NCI-H345 treated with DMSO at 0.1 percent for 48 hours (cell line): ENCODE measurements at regions not wholly inside any gene's neighbourhood (a gene's known extent, or its start where the extent isn't known, plus 50 kb on each side); places are given as distances from the start of the nearest gene placed in this dataset.
"Not testable (repeated sequence)": the region's sequence is repeated elsewhere in the genome, so short reads cannot be mapped to it uniquely, and the experiment has no call there.

Experiments used
- DNase-seq: peaks from one replicate; lab custom pipeline; 2025; ENCODE audit not compliant: unreplicated experiment; lab: John Stamatoyannopoulos, UW

DNA sequence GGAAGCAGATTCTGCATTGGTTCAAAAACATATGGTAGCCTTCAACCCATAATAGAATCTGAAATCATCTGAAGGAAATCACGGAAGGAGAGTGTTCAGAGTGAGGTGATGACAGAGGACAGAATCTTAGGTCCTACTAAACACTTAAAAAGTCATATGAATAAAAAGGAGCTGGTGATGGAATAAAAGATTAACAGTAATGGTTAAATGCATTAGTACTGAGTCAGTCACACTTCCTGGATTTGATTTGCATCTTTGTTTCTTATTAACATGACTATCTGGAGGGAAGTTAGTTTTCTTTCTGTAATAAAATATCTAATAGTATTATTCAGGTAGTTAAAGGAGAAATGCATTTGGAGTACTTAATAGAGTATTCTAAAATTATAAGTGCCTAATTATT lies 296.3 kb upstream of the ATXN7L3B start:
- no peak for DNase-seq

DNA sequence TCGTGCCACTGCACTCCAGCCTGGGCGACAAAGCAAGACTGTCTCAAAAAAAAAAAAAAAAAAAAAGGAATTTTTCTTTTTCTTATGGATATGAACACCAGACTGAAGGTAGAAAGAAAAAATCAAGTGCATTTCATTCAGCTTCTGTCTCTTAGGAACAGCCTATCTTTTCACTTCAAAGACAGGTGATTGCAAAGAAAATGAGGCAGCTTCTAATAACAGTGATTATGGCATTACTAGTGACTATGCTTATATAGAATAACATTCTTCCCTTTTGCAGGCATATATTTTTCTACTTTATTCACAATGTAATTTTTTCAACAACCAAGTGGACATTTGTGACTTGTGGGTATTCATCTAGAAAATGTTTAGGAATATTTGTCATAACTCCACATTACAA lies 295.5 kb upstream of the ATXN7L3B start:
- no peak for DNase-seq

DNA sequence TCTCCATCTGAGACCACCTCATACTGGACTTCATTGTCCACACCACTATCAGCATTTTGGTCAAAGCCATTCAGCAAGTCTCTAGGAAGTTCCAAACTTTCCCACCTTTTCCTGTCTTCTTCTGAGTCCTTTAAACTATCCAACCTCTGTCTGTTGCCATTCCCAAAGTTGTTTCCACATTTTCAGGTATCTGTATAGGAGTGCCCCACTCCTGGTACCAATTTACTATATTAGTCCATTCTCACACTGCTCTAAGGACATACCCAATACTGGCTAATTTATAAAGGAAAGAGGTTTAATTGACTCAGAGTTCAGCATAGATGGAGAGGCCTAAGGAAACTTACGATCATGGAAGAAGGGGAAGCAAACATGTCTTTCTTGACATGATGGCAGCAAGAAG lies 292.2 kb upstream of the ATXN7L3B start:
- no peak for DNase-seq

DNA sequence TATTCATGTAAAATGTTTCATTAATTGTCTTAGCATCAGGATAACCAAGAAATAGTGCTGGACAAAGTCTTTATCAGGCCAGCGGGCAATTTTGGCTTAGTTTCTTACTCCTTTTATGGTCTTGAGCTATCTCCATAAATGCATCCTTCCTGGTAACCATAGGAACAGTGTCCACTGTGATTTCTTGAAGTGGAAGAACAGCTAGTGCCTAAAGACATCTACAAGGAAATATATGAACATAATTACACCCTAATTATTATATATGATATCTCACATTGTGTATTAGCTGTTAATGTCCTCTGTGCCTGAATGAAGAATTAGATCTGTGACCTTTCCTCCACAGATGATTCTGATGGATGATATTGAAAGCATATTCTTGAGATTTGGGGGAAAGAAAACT lies 286.7 kb upstream of the ATXN7L3B start:
- DNase-seq = no peak

DNA sequence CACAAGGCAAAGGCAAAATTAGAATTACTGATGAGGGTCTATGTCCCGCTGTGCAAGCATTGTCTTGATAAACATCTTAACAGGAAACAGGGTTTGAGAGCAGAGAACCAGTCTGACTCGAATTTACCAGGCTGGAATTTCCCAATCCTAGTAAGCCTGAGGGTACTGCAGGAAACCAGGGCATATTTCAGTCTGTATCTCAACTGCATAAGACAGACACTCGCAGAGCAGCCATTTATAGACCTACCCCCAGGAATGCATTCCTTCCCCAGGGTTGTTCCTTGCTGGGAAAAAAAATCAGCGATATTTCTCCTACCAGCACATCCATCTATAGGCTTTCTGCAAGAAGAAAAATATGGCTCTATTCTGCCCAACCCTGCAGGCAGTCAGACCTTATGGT lies 283.8 kb upstream of the ATXN7L3B start:
- DNase-seq = not testable (repeated sequence)

DNA sequence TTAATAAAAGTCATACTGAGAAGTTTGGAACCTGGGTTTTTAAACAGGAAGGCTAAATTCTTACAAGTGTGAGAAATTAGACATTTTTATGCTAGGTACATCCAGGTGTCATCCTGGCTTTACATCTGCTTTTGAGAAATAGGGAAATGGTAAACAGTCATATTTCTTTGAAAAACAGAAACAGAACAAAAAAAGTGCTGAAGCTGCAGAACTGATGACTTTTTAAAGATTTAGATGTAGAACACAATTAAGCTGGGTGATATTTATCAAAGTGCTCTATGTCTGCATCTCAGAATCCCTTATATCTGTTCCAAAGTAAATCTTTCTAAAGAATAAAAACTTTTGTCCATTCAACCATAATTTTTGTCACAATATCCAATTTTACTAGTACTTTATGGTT lies 282.9 kb upstream of the ATXN7L3B start:
- DNase-seq = no peak

DNA sequence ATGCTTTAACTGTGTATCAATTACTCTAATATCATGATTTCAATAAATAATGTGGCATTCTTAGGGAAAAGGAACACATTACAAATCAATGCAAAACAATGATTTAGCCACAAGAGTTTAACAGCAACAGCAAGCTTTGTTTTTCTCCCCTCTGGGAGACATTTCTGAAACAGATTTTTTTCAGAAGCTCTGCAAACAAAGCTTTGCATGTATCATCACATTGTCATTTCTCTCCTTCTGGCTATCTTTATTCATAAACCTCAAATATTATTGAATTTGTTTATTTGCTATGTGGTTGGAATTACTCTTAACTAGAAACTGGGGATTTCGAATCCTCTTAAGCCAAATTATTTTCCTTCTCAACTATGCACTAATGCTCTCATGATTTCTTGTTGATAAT lies 278.4 kb upstream of the ATXN7L3B start:
- DNase-seq = no peak

DNA sequence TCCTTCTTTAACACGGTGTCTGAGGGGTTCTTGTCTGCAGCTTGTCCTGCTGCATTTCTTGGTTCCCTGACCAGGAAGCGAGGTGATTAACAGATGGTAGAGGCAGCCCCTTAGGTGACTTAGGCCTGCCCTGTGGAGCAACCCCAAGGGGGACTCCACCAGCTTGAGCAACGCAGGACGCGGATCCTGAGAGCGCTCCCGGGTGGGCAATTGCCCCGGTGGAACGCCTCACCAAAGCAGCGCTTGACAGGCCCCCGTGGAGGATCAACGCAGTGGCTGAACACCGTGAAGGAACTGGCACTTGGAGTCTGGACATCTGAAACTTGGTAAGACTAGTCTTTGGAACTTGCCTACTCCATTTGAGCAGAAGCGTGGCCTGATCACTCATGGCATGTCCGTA lies 272.9 kb upstream of the ATXN7L3B start:
- DNase-seq = no peak

DNA sequence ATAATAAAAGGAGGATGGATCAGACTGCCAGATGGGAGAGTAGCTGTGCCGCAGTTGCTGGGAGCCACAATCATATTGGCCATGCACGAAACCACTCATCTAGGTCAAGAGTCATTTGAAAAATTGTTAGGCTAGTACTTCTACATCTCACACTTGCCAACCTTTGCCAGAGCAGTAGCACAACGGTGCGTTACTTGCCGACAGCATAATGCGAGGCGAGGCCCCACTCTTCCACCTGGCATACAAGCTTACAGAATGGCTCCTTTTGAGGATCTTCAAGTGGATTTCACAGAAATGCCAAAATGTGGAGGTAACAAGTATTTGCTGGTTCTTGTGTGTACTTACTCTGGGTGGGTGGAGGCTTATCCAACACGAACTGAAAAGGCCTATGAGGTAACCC lies 268.3 kb upstream of the ATXN7L3B start:
- not testable (repeated sequence) for DNase-seq

DNA sequence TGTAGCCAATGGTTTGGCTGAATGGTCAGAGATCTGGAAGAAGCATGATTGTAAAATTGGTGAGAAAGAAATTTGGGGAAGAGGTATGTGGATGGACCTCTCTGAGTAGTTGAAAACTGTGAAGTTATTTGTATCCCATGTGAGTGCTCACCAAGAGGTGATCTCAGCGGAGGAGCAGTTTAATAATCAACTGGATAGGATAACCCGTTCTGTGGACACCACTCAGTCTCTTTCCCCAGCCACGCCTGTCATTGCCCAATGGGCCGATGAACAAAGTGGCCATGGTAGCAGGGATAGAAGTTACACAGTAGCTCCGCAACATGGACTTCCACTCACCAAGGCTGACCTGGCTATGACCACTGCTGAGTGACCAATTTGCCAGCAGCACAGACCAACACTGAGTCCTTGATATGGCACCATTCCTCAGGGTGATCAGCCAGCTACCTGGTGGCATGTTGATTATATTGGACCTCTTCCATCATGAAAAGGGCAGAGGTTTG lies 257.4 kb upstream of the ATXN7L3B start:
- no peak for DNase-seq

DNA sequence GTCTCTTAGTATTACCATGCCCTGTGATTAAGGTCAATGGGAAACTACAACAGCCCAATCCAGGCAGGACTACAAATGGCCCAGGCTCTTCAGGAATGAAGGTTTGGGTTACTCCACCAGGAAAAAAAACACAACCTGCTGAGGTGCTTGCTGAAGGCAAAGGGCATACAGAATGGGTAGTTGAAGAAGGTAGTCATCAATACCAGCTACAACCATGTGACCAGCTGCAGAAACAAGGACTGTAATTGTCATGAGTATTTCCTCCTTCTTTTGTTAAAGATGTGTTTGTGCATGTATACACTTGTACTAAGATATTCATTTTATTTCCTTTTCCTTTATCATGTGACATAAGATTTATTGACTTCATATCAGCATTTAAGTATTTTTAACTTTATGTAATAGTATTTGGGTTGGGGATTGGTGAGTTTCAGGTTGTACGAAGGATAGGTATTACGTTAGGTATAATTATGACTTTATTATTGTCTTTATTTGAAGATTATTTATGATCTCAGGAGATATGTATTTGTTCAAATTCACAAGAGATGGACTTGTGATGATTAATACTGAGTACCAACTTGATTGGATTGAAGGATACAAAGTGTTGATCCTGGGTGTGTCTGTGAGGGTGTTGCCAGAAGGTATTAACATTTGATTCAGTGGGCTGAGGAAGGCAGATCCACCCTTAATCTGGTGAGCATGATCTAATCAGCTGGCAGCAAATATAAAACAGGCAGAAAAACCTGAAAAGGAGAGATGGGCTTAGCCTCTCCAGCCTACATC lies 256.0 kb upstream of the ATXN7L3B start:
- not testable (repeated sequence) for DNase-seq

DNA sequence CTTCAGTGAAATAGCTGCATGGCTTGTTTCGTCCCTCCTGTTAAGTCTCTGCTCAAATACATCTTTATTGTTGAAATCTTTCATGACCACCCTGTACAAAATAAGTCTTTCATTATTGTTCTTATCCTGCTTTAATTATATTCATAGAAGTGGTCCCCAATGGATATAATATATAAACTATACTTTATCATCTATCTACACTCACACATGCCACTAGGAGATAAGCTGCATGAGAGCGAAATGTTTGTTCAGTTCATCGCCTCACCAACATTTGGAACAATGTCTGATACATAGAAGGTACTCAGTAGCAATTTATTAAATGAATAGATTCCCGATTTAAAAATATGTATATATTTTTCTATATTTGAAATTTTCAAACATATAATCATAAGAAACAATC lies 254.0 kb upstream of the ATXN7L3B start:
- no peak for DNase-seq

DNA sequence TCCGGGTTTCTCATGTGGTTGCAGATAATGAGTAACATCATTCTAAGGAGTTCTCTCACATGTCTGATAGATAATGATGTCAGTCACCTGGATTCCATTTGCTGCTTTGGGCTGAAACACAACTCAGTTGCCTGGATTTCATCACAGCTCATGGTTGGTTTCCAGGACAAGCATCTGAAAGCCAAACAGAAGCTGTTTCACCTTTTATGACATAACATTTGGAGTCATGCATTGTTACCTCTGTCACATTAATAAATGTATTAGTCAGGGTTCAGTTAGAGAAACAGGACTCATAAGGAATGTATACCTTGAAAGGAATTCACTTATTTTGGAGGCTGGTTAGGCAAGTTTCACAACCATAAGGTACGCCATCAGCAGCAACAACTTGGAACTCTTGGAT lies 251.9 kb upstream of the ATXN7L3B start:
- no peak for DNase-seq

DNA sequence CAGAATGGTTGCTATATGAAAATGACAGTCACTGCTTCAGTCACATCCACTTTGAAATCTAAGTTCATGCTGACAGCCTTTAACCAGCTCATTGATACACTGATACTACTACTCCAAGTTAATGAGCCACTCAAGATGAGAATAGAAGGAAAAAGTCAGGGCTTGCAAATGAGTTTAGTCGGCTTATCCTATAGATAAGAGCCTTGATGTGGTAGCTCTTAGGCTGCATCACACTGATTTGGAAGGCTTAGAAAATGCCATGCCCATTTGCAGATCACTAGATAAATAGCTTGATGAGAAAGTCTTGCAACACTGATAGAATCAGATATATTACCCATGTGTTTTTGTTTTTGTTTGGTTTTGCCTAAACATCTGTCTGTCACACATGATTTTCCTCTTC lies 251.4 kb upstream of the ATXN7L3B start:
- DNase-seq = no peak

DNA sequence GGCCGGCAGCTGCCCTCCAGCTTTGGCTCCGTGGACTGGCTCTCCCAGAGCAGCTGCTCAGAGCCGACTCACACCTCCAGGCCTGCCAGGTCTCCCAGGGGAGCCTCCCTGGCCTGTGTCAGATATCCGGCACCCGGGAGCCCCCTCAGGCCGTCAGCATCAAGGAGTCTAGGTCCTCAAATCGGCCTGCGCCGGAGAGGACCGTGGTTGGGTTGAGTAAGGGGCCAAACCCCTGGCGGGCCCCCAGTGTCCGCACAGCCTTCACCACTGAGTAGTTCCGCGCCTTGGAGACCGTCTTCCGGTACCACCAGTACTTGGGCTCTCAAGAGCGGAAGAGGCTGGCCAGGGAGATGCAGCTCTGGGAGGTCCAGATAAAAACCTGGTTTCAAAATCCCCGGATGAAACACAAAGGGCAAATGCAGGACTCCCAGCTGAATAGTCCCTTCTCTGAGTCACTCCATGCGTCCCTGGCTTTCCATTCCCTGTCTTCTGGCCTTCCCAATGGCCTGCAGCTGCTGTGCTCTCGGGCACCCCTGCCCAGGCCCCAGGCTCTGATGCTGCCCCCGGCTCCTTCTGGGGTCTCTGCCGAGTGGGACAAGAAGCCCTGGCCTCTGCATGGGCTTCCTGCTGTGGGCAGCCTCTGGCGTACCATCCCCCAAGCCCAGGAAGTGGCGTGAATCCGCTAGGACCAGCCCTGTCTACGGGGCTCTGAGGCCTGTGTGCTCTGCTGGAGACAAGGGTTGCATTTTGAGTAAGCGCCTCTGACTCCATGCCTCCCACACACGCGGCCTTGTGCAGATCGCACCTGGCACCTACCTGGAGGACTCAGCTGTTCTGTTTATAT lies 245.1 kb upstream of the ATXN7L3B start:
- DNase-seq = no peak

DNA sequence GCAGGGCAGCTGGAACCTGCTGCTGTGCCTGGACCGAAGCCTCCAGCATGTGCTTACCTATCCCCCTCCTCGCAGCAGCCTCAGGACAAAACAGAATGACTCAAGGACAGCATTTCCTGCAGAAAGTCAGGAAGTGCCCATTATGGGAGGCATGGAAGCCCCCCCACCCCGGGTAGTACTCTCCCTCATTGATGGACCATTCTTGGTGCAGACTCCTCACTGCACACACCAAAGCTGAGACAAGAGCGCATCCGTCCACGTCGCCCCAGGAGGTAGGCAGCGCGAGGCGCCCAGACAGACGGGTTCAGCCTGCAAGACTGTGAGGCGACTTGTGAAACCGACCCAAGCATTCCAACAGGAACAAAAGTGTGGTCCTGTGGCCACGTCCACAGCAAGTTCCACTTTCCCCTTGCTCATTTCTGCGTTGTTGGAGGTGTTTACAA lies 243.9 kb upstream of the ATXN7L3B start:
- no peak for DNase-seq

DNA sequence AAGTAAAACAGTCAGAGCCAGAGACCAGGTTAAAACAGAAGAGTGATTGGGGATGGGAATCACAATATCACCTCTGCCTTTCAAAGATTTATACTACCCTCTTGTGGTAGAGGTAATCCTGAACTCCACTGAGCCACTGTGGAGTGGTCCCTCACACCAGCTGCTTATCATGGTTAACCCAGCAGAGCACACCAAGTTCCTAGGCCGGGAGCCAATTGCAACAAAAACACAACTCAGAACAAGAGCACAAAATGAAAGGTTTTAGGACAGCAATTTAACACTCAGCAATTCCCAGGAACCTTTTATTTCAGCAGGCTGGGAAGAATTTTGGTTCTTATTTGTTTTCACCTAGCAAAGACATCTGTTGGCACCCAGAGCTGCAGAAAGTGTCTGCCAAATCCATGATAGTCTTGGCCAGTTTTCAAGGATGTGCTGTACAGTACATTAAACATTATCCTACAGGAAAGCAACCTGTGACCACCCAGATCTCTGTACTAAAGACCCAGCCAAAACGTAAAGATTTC lies 220.5 kb upstream of the ATXN7L3B start:
- DNase-seq = peak; percentile 6

DNA sequence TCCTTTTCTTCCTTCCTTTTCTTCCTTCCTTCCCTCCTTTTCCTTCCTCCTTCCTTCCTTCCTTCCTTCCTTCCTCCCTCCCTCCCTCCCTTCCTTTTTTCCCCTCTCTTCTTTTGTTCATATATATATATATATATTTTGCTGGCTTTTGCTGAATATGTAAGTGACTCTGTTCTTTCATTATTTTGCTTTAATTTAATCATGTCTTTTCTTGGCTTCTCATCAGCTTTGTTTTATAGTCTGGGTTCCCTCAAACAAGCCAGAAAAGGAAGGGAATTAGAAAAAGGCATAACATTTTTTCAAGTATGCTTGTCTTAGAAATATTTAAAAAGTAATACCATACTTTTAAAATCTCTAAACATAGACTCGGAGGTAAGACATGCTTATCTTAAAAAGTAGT lies 219.9 kb upstream of the ATXN7L3B start:
- DNase-seq = no peak

DNA sequence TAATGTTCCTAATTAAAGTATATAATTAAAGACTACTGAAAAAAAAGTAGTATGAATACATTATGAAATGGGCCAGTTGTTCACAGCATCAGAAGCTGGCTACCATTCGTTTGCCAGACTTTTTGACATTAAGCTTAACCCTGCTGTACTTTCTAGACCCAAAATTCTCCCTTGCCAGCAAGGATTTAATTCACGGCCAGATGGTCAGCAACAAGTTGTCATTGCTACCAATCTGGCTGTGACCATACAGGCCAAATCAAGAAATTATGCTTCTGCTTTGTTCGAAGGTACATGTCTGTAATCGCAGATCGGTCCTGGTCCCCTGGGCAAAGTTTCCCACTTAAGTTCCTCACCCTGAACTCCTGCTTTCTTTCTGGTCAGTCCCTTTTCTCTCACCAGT lies 217.7 kb upstream of the ATXN7L3B start:
- no peak for DNase-seq

DNA sequence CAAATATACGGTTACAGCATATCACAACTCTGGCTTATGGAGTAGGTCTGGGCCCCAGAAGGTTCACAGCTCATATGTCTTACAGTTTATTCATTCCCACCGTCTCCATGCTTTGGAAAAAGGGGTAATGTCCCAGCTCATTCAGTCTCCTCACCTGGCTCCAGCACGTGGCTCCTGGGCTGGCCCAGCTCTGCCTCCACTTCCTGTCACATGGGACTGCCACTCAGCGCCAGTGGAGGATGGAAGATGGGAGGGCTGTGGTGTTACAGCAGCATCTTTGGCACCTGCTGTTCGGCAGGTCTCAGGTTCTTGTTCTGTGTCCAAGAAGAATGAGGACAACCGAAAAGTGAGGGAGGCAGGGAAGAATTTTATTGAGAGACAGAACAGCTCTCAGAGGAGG lies 216.3 kb upstream of the ATXN7L3B start:
- DNase-seq = no peak

DNA sequence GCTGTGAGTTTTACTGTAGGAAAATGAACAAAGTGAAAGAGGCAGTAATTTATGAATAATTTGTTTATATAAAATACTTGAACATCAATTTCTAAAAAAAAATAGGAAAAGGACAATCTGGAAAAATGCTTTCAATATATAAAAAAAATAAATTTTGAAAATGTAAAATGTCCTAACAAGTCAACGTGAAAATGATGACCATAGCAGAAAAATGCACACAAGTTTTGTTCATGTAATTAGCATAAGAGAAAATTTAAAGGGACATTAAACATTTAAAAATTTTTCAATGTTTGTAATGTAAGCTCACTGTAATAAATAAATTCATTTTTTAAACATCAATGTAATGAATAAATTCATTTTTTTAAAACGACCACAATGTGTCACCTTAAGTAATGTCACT lies 214.8 kb upstream of the ATXN7L3B start:
- no peak for DNase-seq

DNA sequence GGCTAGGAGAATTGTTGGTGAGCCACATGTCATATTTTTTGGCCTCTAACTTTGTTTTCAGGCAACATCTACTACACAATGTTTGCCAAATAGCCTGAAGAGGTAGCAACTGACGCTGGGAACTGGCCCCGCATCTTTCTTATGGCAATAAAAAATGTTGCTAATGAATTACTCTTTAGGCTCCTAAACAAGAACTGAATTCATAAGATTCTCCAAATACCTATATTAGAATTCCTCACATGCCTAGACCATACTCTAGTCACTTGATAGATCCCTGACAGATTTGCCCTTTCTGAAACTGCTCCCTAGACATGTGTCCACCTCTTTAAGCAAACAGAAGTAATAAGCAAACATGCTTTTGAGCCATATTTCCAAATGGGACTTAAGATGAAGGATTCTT lies 209.0 kb upstream of the ATXN7L3B start:
- DNase-seq = no peak
